Caco-2 (cell line): ENCODE measurements at regions not wholly inside any gene's neighbourhood (a gene's known extent, or its start where the extent isn't known, plus 50 kb on each side); places are given as distances from the start of the nearest gene placed in this dataset.

Experiments
- BruUV-seq: library from RNA; stranded (reverse); fragments of 400-500 nt; replicated peaks from 2 replicates; lab custom pipeline; 2021; lab: Mats Ljungman, UMichigan
- CTCF ChIA-PET: fragments of 300-600 bp; sonication (Branson Sonifier 250); formaldehyde crosslinking; loops from one replicate; lab custom pipeline; 2022; ENCODE audit warnings: antibody characterized with exemption; lab: Charles Lee
- POLR2A ChIA-PET: fragments of 300-600 bp; sonication (Branson Sonifier 250); formaldehyde crosslinking; loops from one replicate; lab custom pipeline; 2022; ENCODE audit warnings: antibody characterized with exemption; lab: Charles Lee
- DNase-seq, 2 experiments: peaks; one replicate each; pipeline versions ENCODE4 v3.0.0 to v3.0.0-alpha.2; 2020 to 2022
- H3K27me3 ChIP-seq: replicated peaks from 2 replicates; pipeline ENCODE4 v1.6.0; 2011; ENCODE audit warnings: low read length; ENCODE audit not compliant: control insufficient read depth, insufficient read depth
- H3K36me3 ChIP-seq: 2 replicates; pipeline ENCODE4 v1.5.1; 2011; ENCODE audit warnings: low read length; ENCODE audit not compliant: control insufficient read depth, insufficient read depth
- H3K4me1 ChIP-seq: fragments of 250-450 bp; sonication (Bioruptor Pico); 2 replicates; pipeline ENCODE4 v1.5.1; 2020; ENCODE audit warnings: mild to moderate bottlenecking
- H3K4me3 ChIP-seq: 2 replicates; pipeline ENCODE4 v1.5.1; 2011; ENCODE audit warnings: low read depth, mild to moderate bottlenecking, control low read depth, low read length
- H3K9me3 ChIP-seq: fragments of 250-450 bp; sonication (Bioruptor Pico); 2 replicates; pipeline ENCODE4 v1.5.1; 2020; ENCODE audit warnings: mild to moderate bottlenecking, moderate library complexity
- H3K27ac Mint-ChIP-seq: one replicate; pipeline ENCODE4 v1.8.0; 2022; ENCODE audit warnings: mixed read lengths; ENCODE audit not compliant: unreplicated experiment
- H3K27me3 Mint-ChIP-seq: one replicate; pipeline ENCODE4 v1.8.0; 2022; ENCODE audit warnings: mixed read lengths; ENCODE audit not compliant: insufficient read depth, unreplicated experiment
- H3K36me3 Mint-ChIP-seq: one replicate; pipeline ENCODE4 v1.8.0; 2022; ENCODE audit warnings: mild to moderate bottlenecking, mixed read lengths; ENCODE audit not compliant: insufficient read depth, unreplicated experiment
- H3K4me1 Mint-ChIP-seq: one replicate; pipeline ENCODE4 v1.8.0; 2022; ENCODE audit warnings: low read depth, mixed read lengths; ENCODE audit not compliant: unreplicated experiment
- H3K4me3 Mint-ChIP-seq: one replicate; pipeline ENCODE4 v1.8.0; 2022; ENCODE audit warnings: mild to moderate bottlenecking, moderate library complexity, mixed read lengths; ENCODE audit not compliant: unreplicated experiment
- H3K9me3 Mint-ChIP-seq: one replicate; pipeline ENCODE4 v1.8.0; 2022; ENCODE audit warnings: mixed read lengths; ENCODE audit not compliant: unreplicated experiment
- intact Hi-C: fragments of 100-400 bp; cut with micrococcal nuclease; formaldehyde crosslinking; loops from one replicate; pipeline ENCODE4 v1.10.0; 2022; ENCODE audit not compliant: unreplicated experiment
- TF ChIP-seq, protein P1 (sequence below), 2 experiments: fragments of 200-600 bp in 1 of 2; IDR thresholded peaks; 1 replicate in 1 of 2; 2 replicates in 1 of 2; pipeline versions ENCODE4 v1.5.1 to v1.8.0; 2011 to 2022; ENCODE audit warnings: antibody characterized with exemption in 1 of 2, control low read depth in 1 of 2, inconsistent platforms in 1 of 2, low read depth in 1 of 2, low read length in 1 of 2, mild to moderate bottlenecking in 1 of 2, moderate library complexity in 1 of 2; ENCODE audit not compliant: insufficient read depth in 1 of 2, severe bottlenecking in 1 of 2, unreplicated experiment in 1 of 2

GRCh38 chr12:131331148-131331750, 377.5 kb downstream of the ADGRD1 start:
- H3K4me1 ChIP-seq, result no peaks in the 10 kb centered on the region
- no TSS peak for BruUV-seq
- POLR2A ChIA-PET, result no interaction called here

GRCh38 chr12:131332224-131332623, 378.5 kb downstream of the ADGRD1 start:
- Histone ChIP-seq H3K9me3 (no peaks in the 10 kb centered on the region), H3K4me1 (no peaks in the 10 kb centered on the region), H3K27me3 (no peaks in the 10 kb centered on the region), H3K36me3 (no peaks in the 10 kb centered on the region), H3K4me3 (no peak overlapping the region)
- peaks cover 6% of the 10 kb centered on the region for H3K27me3 Mint-ChIP-seq
- no peak for DNase-seq
- POLR2A ChIA-PET, result no interaction called here
- H3K4me1 Mint-ChIP-seq, result no peaks in the 10 kb centered on the region
- H3K9me3 Mint-ChIP-seq, result peaks cover 14% of the 10 kb centered on the region
- H3K27ac Mint-ChIP-seq, result no peak overlapping the region
- TF ChIP-seq, protein P1, sequence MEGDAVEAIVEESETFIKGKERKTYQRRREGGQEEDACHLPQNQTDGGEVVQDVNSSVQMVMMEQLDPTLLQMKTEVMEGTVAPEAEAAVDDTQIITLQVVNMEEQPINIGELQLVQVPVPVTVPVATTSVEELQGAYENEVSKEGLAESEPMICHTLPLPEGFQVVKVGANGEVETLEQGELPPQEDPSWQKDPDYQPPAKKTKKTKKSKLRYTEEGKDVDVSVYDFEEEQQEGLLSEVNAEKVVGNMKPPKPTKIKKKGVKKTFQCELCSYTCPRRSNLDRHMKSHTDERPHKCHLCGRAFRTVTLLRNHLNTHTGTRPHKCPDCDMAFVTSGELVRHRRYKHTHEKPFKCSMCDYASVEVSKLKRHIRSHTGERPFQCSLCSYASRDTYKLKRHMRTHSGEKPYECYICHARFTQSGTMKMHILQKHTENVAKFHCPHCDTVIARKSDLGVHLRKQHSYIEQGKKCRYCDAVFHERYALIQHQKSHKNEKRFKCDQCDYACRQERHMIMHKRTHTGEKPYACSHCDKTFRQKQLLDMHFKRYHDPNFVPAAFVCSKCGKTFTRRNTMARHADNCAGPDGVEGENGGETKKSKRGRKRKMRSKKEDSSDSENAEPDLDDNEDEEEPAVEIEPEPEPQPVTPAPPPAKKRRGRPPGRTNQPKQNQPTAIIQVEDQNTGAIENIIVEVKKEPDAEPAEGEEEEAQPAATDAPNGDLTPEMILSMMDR (IDR thresholded peaks at IDR 0.05; ENCODE audit: insufficient read depth in 1 of 2, low read depth in 1 of 2, low read length in 1 of 2, severe bottlenecking in 1 of 2, unreplicated experiment in 1 of 2), result no peak
- no TSS peak for BruUV-seq
- no peaks in the 10 kb centered on the region for H3K36me3 Mint-ChIP-seq
- intact Hi-C loops, result no loop called here
- CTCF ChIA-PET, result no interaction called here
- no peak overlapping the region for H3K4me3 Mint-ChIP-seq

More at GRCh38 chr12:131331148-131331750, 377.5 kb downstream of the ADGRD1 start:
- TF ChIP-seq, protein P1 (IDR thresholded peaks at IDR 0.05; ENCODE audit: insufficient read depth in 1 of 2, low read depth in 1 of 2, low read length in 1 of 2, severe bottlenecking in 1 of 2, unreplicated experiment in 1 of 2), result no peak
- intact Hi-C loops, result no loop called here
- peaks cover 14% of the 10 kb centered on the region for H3K27me3 Mint-ChIP-seq
- no peaks in the 10 kb centered on the region for H3K9me3 ChIP-seq
- DNase-seq, result no peak
- H3K27me3 ChIP-seq, result no peaks in the 10 kb centered on the region
- H3K4me3 ChIP-seq, result no peak overlapping the region
- H3K4me1 Mint-ChIP-seq, result no peaks in the 10 kb centered on the region
- no peaks in the 10 kb centered on the region for H3K36me3 Mint-ChIP-seq
- H3K9me3 Mint-ChIP-seq, result peaks cover 24% of the 10 kb centered on the region
- no peak overlapping the region for H3K27ac Mint-ChIP-seq
- no peak overlapping the region for H3K4me3 Mint-ChIP-seq
- H3K36me3 ChIP-seq, result no peaks in the 10 kb centered on the region
- CTCF ChIA-PET, result no interaction called here

DNA sequence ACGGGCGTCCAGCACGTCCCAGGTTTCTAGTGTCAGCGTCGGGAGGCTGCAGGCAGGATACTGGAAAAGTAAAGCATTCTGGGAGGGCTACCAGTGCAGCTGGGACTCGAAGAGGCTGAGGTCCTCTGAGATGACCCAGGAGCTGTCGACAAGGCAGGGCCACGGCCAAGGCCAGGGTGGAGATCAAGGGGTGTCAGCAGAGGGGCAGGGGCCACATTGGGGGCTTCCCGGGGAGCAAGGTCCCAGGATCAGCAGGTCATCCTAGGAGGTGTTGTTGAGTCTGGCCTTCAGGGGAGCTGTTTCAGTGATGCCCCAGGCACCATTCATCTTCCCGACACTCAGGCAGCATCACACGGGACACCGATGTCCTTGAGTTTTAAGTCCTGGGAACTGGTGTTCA, 377.8 kb upstream of the SFSWAP start:
- no peaks in the 10 kb centered on the region for H3K4me1 Mint-ChIP-seq
- intact Hi-C loops, result no loop called here
- H3K9me3 Mint-ChIP-seq, result peaks cover 11% of the 10 kb centered on the region
- Histone ChIP-seq H3K36me3 (no peaks in the 10 kb centered on the region), H3K4me1 (no peaks in the 10 kb centered on the region), H3K4me3 (no peak overlapping the region), H3K27me3 (no peaks in the 10 kb centered on the region), H3K9me3 (no peaks in the 10 kb centered on the region)
- no peak for DNase-seq
- BruUV-seq, result no TSS peak
- TF ChIP-seq, protein P1 (IDR thresholded peaks at IDR 0.05; ENCODE audit: insufficient read depth in 1 of 2, low read depth in 1 of 2, low read length in 1 of 2, severe bottlenecking in 1 of 2, unreplicated experiment in 1 of 2), result no peak
- no peak overlapping the region for H3K4me3 Mint-ChIP-seq
- H3K36me3 Mint-ChIP-seq, result no peaks in the 10 kb centered on the region
- CTCF ChIA-PET, result no interaction called here
- POLR2A ChIA-PET, result no interaction called here
- H3K27me3 Mint-ChIP-seq, result peaks cover 6% of the 10 kb centered on the region
- H3K27ac Mint-ChIP-seq, result no peak overlapping the region
